ENCODE measurements at regions not wholly inside any gene's neighbourhood (a gene's known extent, or its start where the extent isn't known, plus 50 kb on each side); places are given as distances from the start of the nearest gene placed in this dataset.

DNA sequence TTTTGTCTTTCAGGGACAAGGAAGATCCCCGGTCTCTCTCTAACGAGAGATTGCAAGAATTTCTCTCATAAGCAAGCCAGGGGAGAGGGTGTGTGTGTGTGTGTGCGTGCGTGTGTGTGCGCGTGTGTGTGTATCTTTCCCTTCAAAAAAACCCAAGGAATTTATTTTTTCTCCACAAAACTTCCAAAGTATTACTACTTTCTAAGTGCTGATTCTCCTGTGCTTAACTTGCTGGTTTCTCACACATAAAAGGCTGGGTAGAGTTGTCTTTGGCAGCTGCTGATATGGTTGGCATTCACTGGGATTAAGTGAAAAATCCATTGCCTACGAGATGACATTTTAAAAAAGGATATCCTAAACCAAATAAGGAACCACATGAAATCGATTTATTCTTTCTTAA is 435.7 kb downstream of the RAPGEF2 start (continued):
- TF ChIP-seq RFX5 (IDR thresholded peaks at IDR 0.05; ENCODE audit: borderline replicate concordance, low read depth, low read length) (no peak), TBP (IDR thresholded peaks at IDR 0.05; ENCODE audit: low read depth, low read length) (no peak), CHD2 (IDR thresholded peaks at IDR 0.05; ENCODE audit: low read length) (no peak), SAP30 (IDR thresholded peaks at IDR 0.05; ENCODE audit: insufficient read depth, insufficient replicate concordance, low read length) (no peak), SIX5 (IDR thresholded peaks at IDR 0.05; ENCODE audit: low read depth, low read length) (no peak), CBX8 (IDR thresholded peaks at IDR 0.05; ENCODE audit: borderline replicate concordance, low read depth, low read length) (no peak)
- TF ChIP-seq, protein P1, sequence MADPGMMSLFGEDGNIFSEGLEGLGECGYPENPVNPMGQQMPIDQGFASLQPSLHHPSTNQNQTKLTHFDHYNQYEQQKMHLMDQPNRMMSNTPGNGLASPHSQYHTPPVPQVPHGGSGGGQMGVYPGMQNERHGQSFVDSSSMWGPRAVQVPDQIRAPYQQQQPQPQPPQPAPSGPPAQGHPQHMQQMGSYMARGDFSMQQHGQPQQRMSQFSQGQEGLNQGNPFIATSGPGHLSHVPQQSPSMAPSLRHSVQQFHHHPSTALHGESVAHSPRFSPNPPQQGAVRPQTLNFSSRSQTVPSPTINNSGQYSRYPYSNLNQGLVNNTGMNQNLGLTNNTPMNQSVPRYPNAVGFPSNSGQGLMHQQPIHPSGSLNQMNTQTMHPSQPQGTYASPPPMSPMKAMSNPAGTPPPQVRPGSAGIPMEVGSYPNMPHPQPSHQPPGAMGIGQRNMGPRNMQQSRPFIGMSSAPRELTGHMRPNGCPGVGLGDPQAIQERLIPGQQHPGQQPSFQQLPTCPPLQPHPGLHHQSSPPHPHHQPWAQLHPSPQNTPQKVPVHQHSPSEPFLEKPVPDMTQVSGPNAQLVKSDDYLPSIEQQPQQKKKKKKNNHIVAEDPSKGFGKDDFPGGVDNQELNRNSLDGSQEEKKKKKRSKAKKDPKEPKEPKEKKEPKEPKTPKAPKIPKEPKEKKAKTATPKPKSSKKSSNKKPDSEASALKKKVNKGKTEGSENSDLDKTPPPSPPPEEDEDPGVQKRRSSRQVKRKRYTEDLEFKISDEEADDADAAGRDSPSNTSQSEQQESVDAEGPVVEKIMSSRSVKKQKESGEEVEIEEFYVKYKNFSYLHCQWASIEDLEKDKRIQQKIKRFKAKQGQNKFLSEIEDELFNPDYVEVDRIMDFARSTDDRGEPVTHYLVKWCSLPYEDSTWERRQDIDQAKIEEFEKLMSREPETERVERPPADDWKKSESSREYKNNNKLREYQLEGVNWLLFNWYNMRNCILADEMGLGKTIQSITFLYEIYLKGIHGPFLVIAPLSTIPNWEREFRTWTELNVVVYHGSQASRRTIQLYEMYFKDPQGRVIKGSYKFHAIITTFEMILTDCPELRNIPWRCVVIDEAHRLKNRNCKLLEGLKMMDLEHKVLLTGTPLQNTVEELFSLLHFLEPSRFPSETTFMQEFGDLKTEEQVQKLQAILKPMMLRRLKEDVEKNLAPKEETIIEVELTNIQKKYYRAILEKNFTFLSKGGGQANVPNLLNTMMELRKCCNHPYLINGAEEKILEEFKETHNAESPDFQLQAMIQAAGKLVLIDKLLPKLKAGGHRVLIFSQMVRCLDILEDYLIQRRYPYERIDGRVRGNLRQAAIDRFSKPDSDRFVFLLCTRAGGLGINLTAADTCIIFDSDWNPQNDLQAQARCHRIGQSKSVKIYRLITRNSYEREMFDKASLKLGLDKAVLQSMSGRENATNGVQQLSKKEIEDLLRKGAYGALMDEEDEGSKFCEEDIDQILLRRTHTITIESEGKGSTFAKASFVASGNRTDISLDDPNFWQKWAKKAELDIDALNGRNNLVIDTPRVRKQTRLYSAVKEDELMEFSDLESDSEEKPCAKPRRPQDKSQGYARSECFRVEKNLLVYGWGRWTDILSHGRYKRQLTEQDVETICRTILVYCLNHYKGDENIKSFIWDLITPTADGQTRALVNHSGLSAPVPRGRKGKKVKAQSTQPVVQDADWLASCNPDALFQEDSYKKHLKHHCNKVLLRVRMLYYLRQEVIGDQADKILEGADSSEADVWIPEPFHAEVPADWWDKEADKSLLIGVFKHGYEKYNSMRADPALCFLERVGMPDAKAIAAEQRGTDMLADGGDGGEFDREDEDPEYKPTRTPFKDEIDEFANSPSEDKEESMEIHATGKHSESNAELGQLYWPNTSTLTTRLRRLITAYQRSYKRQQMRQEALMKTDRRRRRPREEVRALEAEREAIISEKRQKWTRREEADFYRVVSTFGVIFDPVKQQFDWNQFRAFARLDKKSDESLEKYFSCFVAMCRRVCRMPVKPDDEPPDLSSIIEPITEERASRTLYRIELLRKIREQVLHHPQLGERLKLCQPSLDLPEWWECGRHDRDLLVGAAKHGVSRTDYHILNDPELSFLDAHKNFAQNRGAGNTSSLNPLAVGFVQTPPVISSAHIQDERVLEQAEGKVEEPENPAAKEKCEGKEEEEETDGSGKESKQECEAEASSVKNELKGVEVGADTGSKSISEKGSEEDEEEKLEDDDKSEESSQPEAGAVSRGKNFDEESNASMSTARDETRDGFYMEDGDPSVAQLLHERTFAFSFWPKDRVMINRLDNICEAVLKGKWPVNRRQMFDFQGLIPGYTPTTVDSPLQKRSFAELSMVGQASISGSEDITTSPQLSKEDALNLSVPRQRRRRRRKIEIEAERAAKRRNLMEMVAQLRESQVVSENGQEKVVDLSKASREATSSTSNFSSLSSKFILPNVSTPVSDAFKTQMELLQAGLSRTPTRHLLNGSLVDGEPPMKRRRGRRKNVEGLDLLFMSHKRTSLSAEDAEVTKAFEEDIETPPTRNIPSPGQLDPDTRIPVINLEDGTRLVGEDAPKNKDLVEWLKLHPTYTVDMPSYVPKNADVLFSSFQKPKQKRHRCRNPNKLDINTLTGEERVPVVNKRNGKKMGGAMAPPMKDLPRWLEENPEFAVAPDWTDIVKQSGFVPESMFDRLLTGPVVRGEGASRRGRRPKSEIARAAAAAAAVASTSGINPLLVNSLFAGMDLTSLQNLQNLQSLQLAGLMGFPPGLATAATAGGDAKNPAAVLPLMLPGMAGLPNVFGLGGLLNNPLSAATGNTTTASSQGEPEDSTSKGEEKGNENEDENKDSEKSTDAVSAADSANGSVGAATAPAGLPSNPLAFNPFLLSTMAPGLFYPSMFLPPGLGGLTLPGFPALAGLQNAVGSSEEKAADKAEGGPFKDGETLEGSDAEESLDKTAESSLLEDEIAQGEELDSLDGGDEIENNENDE (IDR thresholded peaks at IDR 0.05; ENCODE audit: insufficient replicate concordance, low read length) = no peak

Data from H1 (cell line).